Keratinocyte (primary cell): ENCODE measurements at regions not wholly inside any gene's neighbourhood (a gene's known extent, or its start where the extent isn't known, plus 50 kb on each side); places are given as distances from the start of the nearest gene placed in this dataset.

Source experiments
- DNase-seq: peaks from one replicate; pipeline ENCODE4 v3.0.0-alpha.2; 2011; ENCODE audit warnings: low read depth, missing footprints, low spot score
- FAIRE-seq: peaks from 2 replicates; lab custom pipeline; 2011; peaks lifted over from hg19 to GRCh38; lab: Jason Lieb, UNC
- H2AFZ ChIP-seq: 2 replicates; pipeline ENCODE4 v1.6.0; 2012; ENCODE audit warnings: low read length, control low read depth, inconsistent platforms; ENCODE audit not compliant: control insufficient read depth
- H3K27ac ChIP-seq: 2 replicates; pipeline ENCODE4 v1.5.1; 2011; ENCODE audit warnings: low read length; ENCODE audit not compliant: control insufficient read depth, insufficient read depth
- H3K27me3 ChIP-seq: 3 replicates; pipeline ENCODE4 v1.6.0; 2011; ENCODE audit warnings: low read length; ENCODE audit not compliant: control insufficient read depth, insufficient read depth; ENCODE audit errors: extremely low read depth
- H3K36me3 ChIP-seq, 2 experiments: 2 replicates in 1 of 2; 3 replicates in 1 of 2; pipeline ENCODE4 v1.5.1; 2011; ENCODE audit warnings: low read length in 2 of 2, mild to moderate bottlenecking in 1 of 2; ENCODE audit not compliant: control insufficient read depth in 2 of 2, insufficient read depth in 2 of 2; ENCODE audit errors: extremely low read depth in 1 of 2
- H3K4me1 ChIP-seq: 3 replicates; pipeline ENCODE4 v1.5.1; 2011; ENCODE audit warnings: low read length; ENCODE audit not compliant: control insufficient read depth, insufficient read depth; ENCODE audit errors: extremely low read depth
- H3K4me2 ChIP-seq: 3 replicates; pipeline ENCODE4 v1.6.0; 2011; ENCODE audit warnings: low read depth, low read length; ENCODE audit not compliant: control insufficient read depth, insufficient read depth; ENCODE audit errors: extremely low read depth
- H3K4me3 ChIP-seq, 3 experiments: fragments of 200-600 bp in 1 of 3; sonication (generic) in 1 of 3; 2 replicates in 2 of 3; 3 replicates in 1 of 3; pipeline ENCODE4 v1.5.1; 2011 to 2016; ENCODE audit warnings: low read length in 3 of 3, mild to moderate bottlenecking in 3 of 3, control low read depth in 2 of 3, inconsistent platforms in 1 of 3, low read depth in 1 of 3, mixed read lengths in 1 of 3, mixed run types in 1 of 3, moderate library complexity in 1 of 3; ENCODE audit not compliant: control insufficient read depth in 2 of 3, insufficient read depth in 2 of 3; ENCODE audit errors: extremely low read depth in 1 of 3
- H3K79me2 ChIP-seq: 2 replicates; pipeline ENCODE4 v1.6.0; 2012; ENCODE audit warnings: low read length; ENCODE audit not compliant: control insufficient read depth, insufficient read depth
- H3K9ac ChIP-seq: 3 replicates; pipeline ENCODE4 v1.6.0; 2011; ENCODE audit warnings: low read length; ENCODE audit not compliant: control insufficient read depth, insufficient read depth; ENCODE audit errors: extremely low read depth
- H3K9me1 ChIP-seq: 3 replicates; pipeline ENCODE4 v1.6.0; 2011; ENCODE audit warnings: low read length; ENCODE audit not compliant: control insufficient read depth, insufficient read depth; ENCODE audit errors: extremely low read depth
- H3K9me3 ChIP-seq: 2 replicates; pipeline ENCODE4 v1.5.1; 2012; ENCODE audit warnings: low read depth, low read length; ENCODE audit not compliant: control insufficient read depth
- H4K20me1 ChIP-seq: 3 replicates; pipeline ENCODE4 v1.6.0; 2011; ENCODE audit warnings: low read length; ENCODE audit not compliant: control insufficient read depth, insufficient read depth; ENCODE audit errors: extremely low read depth
- CTCF ChIP-seq, 3 experiments: IDR thresholded peaks in 1 of 3; conservative IDR thresholded peaks in 1 of 3; optimal IDR thresholded peaks in 1 of 3; 2 replicates in 2 of 3; 3 replicates in 1 of 3; pipeline versions ENCODE3 to v1.5.1; 2011; ENCODE audit warnings: low read length in 3 of 3, mild to moderate bottlenecking in 3 of 3, moderate library complexity in 2 of 3, control low read depth in 1 of 3, inconsistent platforms in 1 of 3; ENCODE audit not compliant: insufficient read depth in 2 of 3; ENCODE audit errors: extremely low read depth in 1 of 3
- EZH2 ChIP-seq: IDR thresholded peaks from one replicate; pipeline ENCODE4 v1.6.1; 2012; ENCODE audit warnings: inconsistent platforms, mild to moderate bottlenecking, low read length, moderate library complexity
- dilution Hi-C: fragments of 300-500 bp; cut with MboI; formaldehyde crosslinking; loops from one replicate; pipeline ENCODE4 v1.7.0; 2020; ENCODE audit warnings: low sequenced_read_pairs; ENCODE audit not compliant: extremely low pct_ligation_motif_present

GRCh38 chr4:56253666-56254305, 133.5 kb downstream of the AASDH start:
- H3K9ac ChIP-seq: no peak overlapping the region
- no peaks in the 10 kb centered on the region for H3K27me3 ChIP-seq
- H3K4me3 ChIP-seq: no peak overlapping the region
- no peaks in the 10 kb centered on the region for H4K20me1 ChIP-seq
- dilution Hi-C loops: no loop called here
- DNase-seq: no peak
- FAIRE-seq: no peak
- no peaks in the 10 kb centered on the region for H3K79me2 ChIP-seq
- H3K27ac ChIP-seq: no peak overlapping the region
- no peaks in the 10 kb centered on the region for H3K9me3 ChIP-seq
- no peak overlapping the region for H2AFZ ChIP-seq
- TF ChIP-seq EZH2 (no peak), CTCF (optimal IDR thresholded peaks at IDR 0.05 in 1 of 3, IDR thresholded peaks at IDR 0.05 in 1 of 3, conservative IDR thresholded peaks at IDR 0.05 in 1 of 3; ENCODE audit: extremely low read depth in 1 of 3, insufficient read depth in 2 of 3, low read length in 3 of 3) (no peak)
- H3K4me2 ChIP-seq: no peak overlapping the region
- no peaks in the 10 kb centered on the region for H3K9me1 ChIP-seq
- H3K36me3 ChIP-seq: no peaks in the 10 kb centered on the region
- no peaks in the 10 kb centered on the region for H3K4me1 ChIP-seq

DNA sequence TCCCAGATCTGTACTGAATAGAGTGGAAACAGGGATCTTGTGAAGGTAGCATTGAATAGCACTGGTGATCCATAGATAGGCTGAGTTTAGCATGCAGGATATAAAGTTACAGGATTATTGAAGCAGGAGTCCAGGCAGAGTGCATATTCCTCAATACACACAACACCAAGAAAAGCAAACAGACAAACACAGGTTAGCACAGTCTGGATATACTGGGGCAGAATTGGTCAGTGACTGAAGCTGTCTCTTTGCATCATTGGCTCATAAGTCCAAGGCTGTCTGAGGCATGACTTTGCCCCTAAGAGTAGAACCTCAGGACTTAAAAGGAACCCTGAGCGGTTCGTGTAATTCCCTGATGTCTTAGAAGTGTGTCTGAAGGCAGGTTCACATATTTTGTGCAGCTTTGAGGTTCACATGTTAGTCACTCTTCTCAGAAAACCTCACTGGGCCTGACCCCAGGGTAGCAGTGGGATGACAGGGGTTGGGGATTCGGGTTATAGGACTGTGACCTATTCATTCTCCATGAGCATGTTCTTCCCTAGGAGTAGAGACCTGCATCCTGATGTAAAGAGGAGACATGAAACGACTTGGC, 134.6 kb downstream of the AASDH start:
- Histone ChIP-seq H3K9me1 (no peaks in the 10 kb centered on the region), H3K9ac (no peak overlapping the region), H3K4me2 (no peak overlapping the region), H3K27me3 (no peaks in the 10 kb centered on the region), H3K9me3 (no peaks in the 10 kb centered on the region), H3K79me2 (no peaks in the 10 kb centered on the region), H3K4me1 (no peaks in the 10 kb centered on the region), H3K36me3 (no peaks in the 10 kb centered on the region), H3K27ac (no peak overlapping the region), H2AFZ (no peak overlapping the region), H4K20me1 (no peaks in the 10 kb centered on the region), H3K4me3 (no peak overlapping the region)
- TF ChIP-seq CTCF (optimal IDR thresholded peaks at IDR 0.05 in 1 of 3, IDR thresholded peaks at IDR 0.05 in 1 of 3, conservative IDR thresholded peaks at IDR 0.05 in 1 of 3; ENCODE audit: extremely low read depth in 1 of 3, insufficient read depth in 2 of 3, low read length in 3 of 3) (no peak), EZH2 (no peak)
- DNase-seq (no peak), FAIRE-seq (no peak)
- dilution Hi-C loops: no loop called here
